ENCODE measurements at regions not wholly inside any gene's neighbourhood (a gene's known extent, or its start where the extent isn't known, plus 50 kb on each side); places are given as distances from the start of the nearest gene placed in this dataset.

GRCh38 chr6:165936660-165937059 lies 231.0 kb downstream of the TBXT start:
- no peaks in the 10 kb centered on the region for H3K9me1 ChIP-seq (replicated peaks; ENCODE audit: control insufficient read depth, extremely low read depth, insufficient read depth, low read length)
- no peak overlapping the region for H3K4me3 ChIP-seq (replicated peaks in 1 of 3; ENCODE audit: insufficient read depth in 1 of 3, low read depth in 1 of 3, low read length in 3 of 3)
- H3K4me2 ChIP-seq (ENCODE audit: insufficient read depth, low read length) = no peak overlapping the region
- no peaks in the 10 kb centered on the region for H3K9me3 ChIP-seq (replicated peaks; ENCODE audit: control insufficient read depth, insufficient read depth, low read length)
- no TSS peak for BruUV-seq (replicated peaks)
- no peaks in the 10 kb centered on the region for H4K20me1 ChIP-seq (replicated peaks; ENCODE audit: control insufficient read depth, extremely low read depth, insufficient read depth, low read length)
- ChIA-PET POLR2A (no interaction called here), CTCF (no interaction called here)
- H2AFZ ChIP-seq (ENCODE audit: low read depth, low read length) = no peak overlapping the region
- no peaks in the 10 kb centered on the region for H3K4me1 ChIP-seq (ENCODE audit: control insufficient read depth, extremely low read depth, insufficient read depth, low read length)
- TF ChIP-seq JUN (IDR thresholded peaks at IDR 0.05; ENCODE audit: borderline replicate concordance, insufficient read depth, insufficient read length, low read depth) (no peak), GATA2 (IDR thresholded peaks at IDR 0.05; ENCODE audit: insufficient read depth, insufficient read length, low read depth, low read length) (no peak), EZH2 (IDR thresholded peaks at IDR 0.05; ENCODE audit: borderline replicate concordance, low read depth, low read length, severe bottlenecking) (no peak), POLR2A (IDR thresholded peaks at IDR 0.05; ENCODE audit: low read depth, low read length) (no peak), POLR2AphosphoS5 (IDR thresholded peaks at IDR 0.05; ENCODE audit: insufficient read depth, low read depth, low read length) (no peak), FOS (IDR thresholded peaks at IDR 0.05; ENCODE audit: borderline replicate concordance, insufficient read depth, low read length) (no peak), MAX (IDR thresholded peaks at IDR 0.05; ENCODE audit: insufficient read depth, insufficient read length) (no peak), MYC (IDR thresholded peaks at IDR 0.05; ENCODE audit: low read depth, low read length) (no peak)
- TF ChIP-seq, protein P1, sequence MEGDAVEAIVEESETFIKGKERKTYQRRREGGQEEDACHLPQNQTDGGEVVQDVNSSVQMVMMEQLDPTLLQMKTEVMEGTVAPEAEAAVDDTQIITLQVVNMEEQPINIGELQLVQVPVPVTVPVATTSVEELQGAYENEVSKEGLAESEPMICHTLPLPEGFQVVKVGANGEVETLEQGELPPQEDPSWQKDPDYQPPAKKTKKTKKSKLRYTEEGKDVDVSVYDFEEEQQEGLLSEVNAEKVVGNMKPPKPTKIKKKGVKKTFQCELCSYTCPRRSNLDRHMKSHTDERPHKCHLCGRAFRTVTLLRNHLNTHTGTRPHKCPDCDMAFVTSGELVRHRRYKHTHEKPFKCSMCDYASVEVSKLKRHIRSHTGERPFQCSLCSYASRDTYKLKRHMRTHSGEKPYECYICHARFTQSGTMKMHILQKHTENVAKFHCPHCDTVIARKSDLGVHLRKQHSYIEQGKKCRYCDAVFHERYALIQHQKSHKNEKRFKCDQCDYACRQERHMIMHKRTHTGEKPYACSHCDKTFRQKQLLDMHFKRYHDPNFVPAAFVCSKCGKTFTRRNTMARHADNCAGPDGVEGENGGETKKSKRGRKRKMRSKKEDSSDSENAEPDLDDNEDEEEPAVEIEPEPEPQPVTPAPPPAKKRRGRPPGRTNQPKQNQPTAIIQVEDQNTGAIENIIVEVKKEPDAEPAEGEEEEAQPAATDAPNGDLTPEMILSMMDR (IDR thresholded peaks at IDR 0.05; ENCODE audit: extremely low read depth in 1 of 2, insufficient read depth in 1 of 2, low read depth in 1 of 2, low read length in 2 of 2) = no peak
- intact Hi-C loops (cut with micrococcal nuclease) (no loop called here), dilution Hi-C loops (cut with MboI; ENCODE audit: extremely low pct_ligation_motif_present, low sequenced_read_pairs) (no loop called here)
- no peak overlapping the region for H3K27ac ChIP-seq (ENCODE audit: insufficient read depth, low read depth, low read length)
- FAIRE-seq (no peak), DNase-seq (ENCODE audit: low read depth, low spot score) (no peak)
- H3K36me3 ChIP-seq (ENCODE audit: control insufficient read depth in 2 of 2, extremely low read depth in 1 of 2, insufficient read depth in 2 of 2, low read length in 2 of 2) = no peaks in the 10 kb centered on the region
- H3K9ac ChIP-seq (replicated peaks; ENCODE audit: extremely low read depth, insufficient read depth, low read length) = no peak overlapping the region
- H3K27me3 ChIP-seq (ENCODE audit: control insufficient read depth in 2 of 2, insufficient read depth in 2 of 2, low read length in 2 of 2) = no peaks in the 10 kb centered on the region
- no peaks in the 10 kb centered on the region for H3K79me2 ChIP-seq (ENCODE audit: control insufficient read depth, insufficient read depth, low read length)

Measured in endothelial cell of umbilical vein (primary cell).